ENCODE measurements at regions not wholly inside any gene's neighbourhood (a gene's known extent, or its start where the extent isn't known, plus 50 kb on each side); places are given as distances from the start of the nearest gene placed in this dataset.

DNA sequence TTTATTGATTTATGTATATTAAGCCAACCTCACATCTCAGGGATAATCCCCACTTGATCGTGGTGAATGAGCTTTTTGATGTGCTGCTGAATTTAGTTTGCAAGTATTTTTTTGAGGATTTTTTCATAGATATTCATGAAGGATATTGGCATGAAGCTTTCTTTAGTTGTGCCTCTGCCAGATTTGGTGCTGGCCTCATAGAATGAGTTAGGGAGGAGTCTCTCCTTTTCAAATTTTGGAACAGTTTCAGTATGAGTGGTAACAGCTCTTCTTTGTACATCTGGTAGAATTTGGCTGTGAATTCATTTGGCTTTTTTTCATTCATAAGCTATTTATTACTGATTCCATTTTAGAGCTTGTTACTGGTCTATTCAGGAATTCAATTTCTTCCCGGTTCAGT lies 197.2 kb upstream of the NDST4 start:
- no peaks in the 10 kb centered on the region for H3K27me3 Mint-ChIP-seq
- TF ChIP-seq, protein P1, sequence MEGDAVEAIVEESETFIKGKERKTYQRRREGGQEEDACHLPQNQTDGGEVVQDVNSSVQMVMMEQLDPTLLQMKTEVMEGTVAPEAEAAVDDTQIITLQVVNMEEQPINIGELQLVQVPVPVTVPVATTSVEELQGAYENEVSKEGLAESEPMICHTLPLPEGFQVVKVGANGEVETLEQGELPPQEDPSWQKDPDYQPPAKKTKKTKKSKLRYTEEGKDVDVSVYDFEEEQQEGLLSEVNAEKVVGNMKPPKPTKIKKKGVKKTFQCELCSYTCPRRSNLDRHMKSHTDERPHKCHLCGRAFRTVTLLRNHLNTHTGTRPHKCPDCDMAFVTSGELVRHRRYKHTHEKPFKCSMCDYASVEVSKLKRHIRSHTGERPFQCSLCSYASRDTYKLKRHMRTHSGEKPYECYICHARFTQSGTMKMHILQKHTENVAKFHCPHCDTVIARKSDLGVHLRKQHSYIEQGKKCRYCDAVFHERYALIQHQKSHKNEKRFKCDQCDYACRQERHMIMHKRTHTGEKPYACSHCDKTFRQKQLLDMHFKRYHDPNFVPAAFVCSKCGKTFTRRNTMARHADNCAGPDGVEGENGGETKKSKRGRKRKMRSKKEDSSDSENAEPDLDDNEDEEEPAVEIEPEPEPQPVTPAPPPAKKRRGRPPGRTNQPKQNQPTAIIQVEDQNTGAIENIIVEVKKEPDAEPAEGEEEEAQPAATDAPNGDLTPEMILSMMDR (IDR thresholded peaks at IDR 0.05) = no peak
- no peaks in the 10 kb centered on the region for H3K4me1 Mint-ChIP-seq (ENCODE audit: low read depth)
- H3K9me3 ChIP-seq (ENCODE audit: control insufficient read depth in 1 of 2, insufficient read depth in 1 of 2, low read length in 2 of 2) = no peaks in the 10 kb centered on the region
- no peak overlapping the region for H3K27ac ChIP-seq (ENCODE audit: low read depth in 1 of 2, low read length in 2 of 2)
- no peaks in the 10 kb centered on the region for H3K27me3 ChIP-seq (ENCODE audit: control insufficient read depth in 1 of 2, insufficient read depth in 2 of 2, low read length in 2 of 2)
- no peaks in the 10 kb centered on the region for H3K4me1 ChIP-seq (ENCODE audit: insufficient read depth, low read length)
- H3K4me3 Mint-ChIP-seq = no peak overlapping the region
- POLR2A ChIA-PET = no interaction called here
- no peak overlapping the region for H3K4me3 ChIP-seq (ENCODE audit: low read length)
- no peak overlapping the region for H3K27ac Mint-ChIP-seq
- H3K9me3 Mint-ChIP-seq = no peaks in the 10 kb centered on the region
- CTCF ChIA-PET = no interaction called here
- ATAC-seq (ENCODE audit: poor library complexity) = no peak
- no peak for DNase-seq
- H3K36me3 Mint-ChIP-seq (ENCODE audit: low read depth) = no peaks in the 10 kb centered on the region
- intact Hi-C loops (cut with DNase I, micrococcal nuclease) = no loop called here
- no peaks in the 10 kb centered on the region for H3K36me3 ChIP-seq (ENCODE audit: insufficient read depth, low read length)

DNA sequence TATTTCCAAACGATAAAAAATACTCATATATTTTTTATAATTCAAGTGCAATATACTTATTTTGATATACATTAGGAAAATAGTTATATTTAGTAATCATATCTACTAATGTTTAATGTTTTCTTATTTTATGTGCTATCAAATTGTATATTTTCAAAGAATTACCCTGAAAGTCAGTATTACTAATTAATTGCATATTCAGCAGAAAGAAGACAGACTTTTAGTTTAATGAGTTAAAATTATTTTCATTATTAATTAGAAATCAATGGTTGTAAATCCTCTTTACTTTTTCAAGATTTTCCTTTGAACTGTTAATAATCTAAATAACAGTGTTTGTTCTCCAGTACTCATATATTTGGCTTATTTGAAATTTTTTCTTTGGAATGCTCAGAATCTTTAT lies 181.3 kb upstream of the NDST4 start:
- H3K27ac ChIP-seq (ENCODE audit: low read depth in 1 of 2, low read length in 2 of 2) = no peak overlapping the region
- ATAC-seq (ENCODE audit: poor library complexity) = no peak
- no peaks in the 10 kb centered on the region for H3K9me3 Mint-ChIP-seq
- no peaks in the 10 kb centered on the region for H3K9me3 ChIP-seq (ENCODE audit: control insufficient read depth in 1 of 2, insufficient read depth in 1 of 2, low read length in 2 of 2)
- no peaks in the 10 kb centered on the region for H3K4me1 Mint-ChIP-seq (ENCODE audit: low read depth)
- no peaks in the 10 kb centered on the region for H3K36me3 ChIP-seq (ENCODE audit: insufficient read depth, low read length)
- H3K27me3 Mint-ChIP-seq = no peaks in the 10 kb centered on the region
- H3K27me3 ChIP-seq (ENCODE audit: control insufficient read depth in 1 of 2, insufficient read depth in 2 of 2, low read length in 2 of 2) = no peaks in the 10 kb centered on the region
- CTCF ChIA-PET = no interaction called here
- intact Hi-C loops (cut with DNase I, micrococcal nuclease) = no loop called here
- H3K4me3 ChIP-seq (ENCODE audit: low read length) = no peak overlapping the region
- no peak overlapping the region for H3K27ac Mint-ChIP-seq
- DNase-seq = no peak
- POLR2A ChIA-PET = no interaction called here
- H3K4me1 ChIP-seq (ENCODE audit: insufficient read depth, low read length) = no peaks in the 10 kb centered on the region
- H3K4me3 Mint-ChIP-seq = no peak overlapping the region
- TF ChIP-seq, protein P1 (IDR thresholded peaks at IDR 0.05) = no peak
- no peaks in the 10 kb centered on the region for H3K36me3 Mint-ChIP-seq (ENCODE audit: low read depth)

DNA sequence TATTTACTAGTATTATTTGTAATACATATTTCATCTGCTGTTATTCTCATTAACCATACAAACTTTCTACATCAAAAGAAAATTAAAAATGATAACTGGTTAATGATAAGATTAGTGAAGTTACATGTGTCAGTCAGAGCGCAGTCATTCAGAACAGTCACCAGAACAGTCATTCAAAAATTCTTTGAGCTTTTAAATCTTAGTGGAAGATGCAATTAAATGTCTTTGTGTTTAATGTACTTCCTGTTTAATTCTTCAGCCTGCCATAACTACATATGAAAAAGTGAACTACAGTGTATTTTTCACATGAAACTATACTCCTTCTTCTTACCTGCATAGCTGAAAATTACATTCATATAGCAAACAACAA lies 179.7 kb upstream of the NDST4 start:
- no peak overlapping the region for H3K4me3 Mint-ChIP-seq
- H3K4me1 Mint-ChIP-seq (ENCODE audit: low read depth) = no peaks in the 10 kb centered on the region
- Histone ChIP-seq H3K27me3 (ENCODE audit: control insufficient read depth in 1 of 2, insufficient read depth in 2 of 2, low read length in 2 of 2) (no peaks in the 10 kb centered on the region), H3K4me3 (ENCODE audit: low read length) (no peak overlapping the region), H3K36me3 (ENCODE audit: insufficient read depth, low read length) (no peaks in the 10 kb centered on the region), H3K9me3 (ENCODE audit: control insufficient read depth in 1 of 2, insufficient read depth in 1 of 2, low read length in 2 of 2) (no peaks in the 10 kb centered on the region), H3K4me1 (ENCODE audit: insufficient read depth, low read length) (no peaks in the 10 kb centered on the region), H3K27ac (ENCODE audit: low read depth in 1 of 2, low read length in 2 of 2) (no peak overlapping the region)
- CTCF ChIA-PET = no interaction called here
- ATAC-seq (ENCODE audit: poor library complexity) (no peak), DNase-seq (no peak)
- no peak overlapping the region for H3K27ac Mint-ChIP-seq
- no peaks in the 10 kb centered on the region for H3K9me3 Mint-ChIP-seq
- no peaks in the 10 kb centered on the region for H3K27me3 Mint-ChIP-seq
- H3K36me3 Mint-ChIP-seq (ENCODE audit: low read depth) = no peaks in the 10 kb centered on the region
- intact Hi-C loops (cut with DNase I, micrococcal nuclease) = no loop called here
- POLR2A ChIA-PET = no interaction called here
- TF ChIP-seq, protein P1 (IDR thresholded peaks at IDR 0.05) = no peak
